NCI-H2029 (cell line): ENCODE measurements at regions not wholly inside any gene's neighbourhood (a gene's known extent, or its start where the extent isn't known, plus 50 kb on each side); places are given as distances from the start of the nearest gene placed in this dataset.

Experiments used
- DNase-seq: peaks from one replicate; lab custom pipeline; 2025; lab: John Stamatoyannopoulos, UW

- DNase-seq = no peak
Observed at GRCh38 chr6:145159921-145160320, 575.4 kb downstream of the EPM2A start.

GRCh38 chr6:145161501-145161900 lies 573.8 kb downstream of the EPM2A start:
- no peak for DNase-seq

GRCh38 chr6:145169726-145170224 lies 565.5 kb downstream of the EPM2A start:
- no peak for DNase-seq

- DNase-seq = no peak
Observed at GRCh38 chr6:145175470-145175869, 559.9 kb downstream of the EPM2A start.

GRCh38 chr6:145178391-145178790 lies 556.9 kb downstream of the EPM2A start:
- DNase-seq = no peak

- DNase-seq = no peak
Observed at GRCh38 chr6:145187491-145188206, 547.7 kb downstream of the EPM2A start.

- no peak for DNase-seq
Observed at GRCh38 chr6:145189836-145190235, 545.5 kb downstream of the EPM2A start.

- DNase-seq = no peak
Observed at GRCh38 chr6:145194389-145194788, 540.9 kb downstream of the EPM2A start.

- DNase-seq = peak; percentile 6
Observed at GRCh38 chr6:145199961-145200360, 535.4 kb downstream of the EPM2A start.

GRCh38 chr6:145204301-145204700 lies 531.0 kb downstream of the EPM2A start:
- DNase-seq = no peak

GRCh38 chr6:145206247-145206907 lies 528.9 kb downstream of the EPM2A start:
- no peak for DNase-seq

GRCh38 chr6:145208474-145208873 lies 526.8 kb downstream of the EPM2A start:
- DNase-seq = no peak

GRCh38 chr6:145209272-145209671 lies 526.0 kb downstream of the EPM2A start:
- DNase-seq = no peak

GRCh38 chr6:145212813-145213212 lies 522.5 kb downstream of the EPM2A start:
- DNase-seq = no peak

GRCh38 chr6:145213614-145214013 lies 521.7 kb downstream of the EPM2A start:
- DNase-seq = no peak

GRCh38 chr6:145214570-145214969 lies 520.8 kb downstream of the EPM2A start:
- no peak for DNase-seq

GRCh38 chr6:145224450-145224849 lies 510.9 kb downstream of the EPM2A start:
- DNase-seq = no peak

GRCh38 chr6:145225500-145225899 lies 509.8 kb downstream of the EPM2A start:
- no peak for DNase-seq

- no peak for DNase-seq
Observed at GRCh38 chr6:145227593-145227992, 507.7 kb downstream of the EPM2A start.

- no peak for DNase-seq
Observed at GRCh38 chr6:145228962-145229582, 506.2 kb downstream of the EPM2A start.

GRCh38 chr6:145233955-145234354 lies 501.4 kb downstream of the EPM2A start:
- no peak for DNase-seq

GRCh38 chr6:145235207-145235606 lies 500.1 kb downstream of the EPM2A start:
- no peak for DNase-seq

- DNase-seq = no peak
Observed at GRCh38 chr6:145238787-145239186, 496.5 kb downstream of the EPM2A start.
